ES-I3 (cell line): ENCODE measurements at regions not wholly inside any gene's neighbourhood (a gene's known extent, or its start where the extent isn't known, plus 50 kb on each side); places are given as distances from the start of the nearest gene placed in this dataset.
"Not testable (repeated sequence)": the region's sequence is repeated elsewhere in the genome, so short reads cannot be mapped to it uniquely, and the experiment has no call there.

ENCODE experiments used
- H3K36me3 ChIP-seq: 2 replicates; pipeline ENCODE4 v1.6.1; 2013; ENCODE audit warnings: mild to moderate bottlenecking, low read length, control low read depth, moderate library complexity; ENCODE audit not compliant: insufficient read depth
- H3K4me1 ChIP-seq: 2 replicates; pipeline ENCODE4 v1.6.1; 2013; ENCODE audit warnings: mild to moderate bottlenecking, control low read depth, low read length; ENCODE audit not compliant: insufficient read depth
- H3K9ac ChIP-seq: 2 replicates; pipeline ENCODE4 v1.6.1; 2013; ENCODE audit warnings: low read depth, mild to moderate bottlenecking, low read length, moderate library complexity
- H3K9me3 ChIP-seq: 2 replicates; pipeline ENCODE4 v1.6.1; 2013; ENCODE audit warnings: mild to moderate bottlenecking, low read length, moderate library complexity; ENCODE audit not compliant: control insufficient read depth, insufficient read depth

DNA sequence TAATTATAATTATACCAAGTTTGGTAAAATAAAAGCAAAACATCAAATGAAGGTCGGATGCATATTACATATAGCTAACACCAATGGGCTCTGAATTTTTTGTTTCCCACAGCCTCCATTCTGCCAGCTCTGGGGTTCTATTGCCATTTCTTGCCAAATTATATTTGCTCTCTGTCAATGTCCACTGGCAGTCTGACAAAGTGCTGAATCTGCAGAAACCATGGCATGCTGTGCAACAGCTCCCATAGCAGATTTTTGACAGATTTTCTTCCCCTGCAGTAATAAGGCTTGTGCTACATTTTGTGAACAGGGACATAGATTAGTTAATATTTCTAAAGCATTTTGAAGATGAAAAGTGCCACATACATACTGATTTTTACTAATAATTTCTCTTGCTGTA lies 1102.1 kb downstream of the DIAPH3 start:
- Histone ChIP-seq H3K4me1 (no peaks in the 10 kb centered on the region), H3K9me3 (no peaks in the 10 kb centered on the region), H3K9ac (no peak overlapping the region), H3K36me3 (no peaks in the 10 kb centered on the region)

DNA sequence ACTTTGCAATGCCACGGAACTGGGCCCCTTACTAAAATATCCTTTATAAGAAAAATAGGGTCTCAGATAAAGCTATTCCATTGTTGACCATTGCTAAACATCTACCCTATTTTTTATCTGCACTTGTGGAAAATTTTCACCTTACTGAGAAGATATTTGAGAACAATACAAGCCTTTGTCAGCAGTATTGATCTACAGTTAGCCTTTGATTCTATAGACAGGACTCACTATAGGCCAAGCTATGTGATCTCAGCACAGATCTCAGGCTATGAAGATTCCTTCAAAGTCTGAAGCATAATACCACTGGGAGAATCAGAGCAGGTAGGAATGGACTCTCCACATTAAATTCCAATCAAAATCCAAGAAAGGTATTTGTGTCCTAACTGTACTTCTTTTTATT lies 1099.7 kb downstream of the DIAPH3 start:
- Histone ChIP-seq H3K36me3 (no peaks in the 10 kb centered on the region), H3K4me1 (no peaks in the 10 kb centered on the region), H3K9me3 (no peaks in the 10 kb centered on the region), H3K9ac (no peak overlapping the region)

- peaks cover 14% of the 10 kb centered on the region for H3K9me3 ChIP-seq
- not testable (repeated sequence) for H3K4me1 ChIP-seq, H3K9ac ChIP-seq, H3K36me3 ChIP-seq
Observed at GRCh38 chr13:59076386-59076785, 1087.3 kb downstream of the DIAPH3 start.

DNA sequence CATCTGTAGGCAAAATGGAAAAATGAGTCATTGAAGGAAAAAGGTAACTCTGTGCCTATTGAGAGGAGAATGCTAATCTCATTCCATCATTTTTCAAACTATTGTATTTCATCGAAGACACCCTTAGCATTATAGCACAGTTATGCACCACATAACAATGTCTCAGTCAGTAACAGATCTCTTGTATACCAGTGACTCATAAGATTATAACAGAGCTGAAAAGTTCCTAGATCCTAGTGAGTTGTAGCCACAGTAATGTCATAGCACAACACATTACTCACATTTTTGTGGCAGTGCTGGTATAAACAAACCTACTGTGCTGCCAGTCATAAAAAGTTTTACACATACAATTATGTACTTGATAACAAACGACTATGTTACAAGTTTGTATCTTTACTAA lies 1077.6 kb downstream of the DIAPH3 start:
- Histone ChIP-seq H3K4me1 (no peaks in the 10 kb centered on the region), H3K9me3 (no peaks in the 10 kb centered on the region)

DNA sequence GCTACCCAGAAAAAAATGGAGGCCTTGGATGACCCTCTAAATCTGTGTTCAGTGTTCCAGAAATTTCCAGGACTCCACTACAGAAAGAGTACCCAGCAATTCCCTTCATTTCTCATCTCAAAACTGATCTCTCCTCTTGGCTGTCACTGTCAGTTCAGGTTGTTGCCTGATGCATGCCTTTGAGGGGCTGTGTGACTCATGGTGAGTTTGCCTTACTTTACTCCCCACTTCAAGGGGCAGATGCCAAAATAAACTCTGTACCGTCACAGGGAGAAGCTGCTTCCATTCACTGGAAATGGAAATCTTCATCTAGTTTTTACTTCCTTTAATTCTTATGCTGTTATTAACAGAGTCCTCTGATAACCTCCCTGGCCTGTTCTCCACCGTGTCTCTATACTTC lies 1075.0 kb downstream of the DIAPH3 start:
- H3K4me1 ChIP-seq = no peaks in the 10 kb centered on the region
- H3K9ac ChIP-seq = no peak overlapping the region
- no peaks in the 10 kb centered on the region for H3K9me3 ChIP-seq
- no peaks in the 10 kb centered on the region for H3K36me3 ChIP-seq

More for the DNA sequence above, 1077.6 kb downstream of the DIAPH3 start:
- no peaks in the 10 kb centered on the region for H3K36me3 ChIP-seq
- H3K9ac ChIP-seq = no peak overlapping the region

DNA sequence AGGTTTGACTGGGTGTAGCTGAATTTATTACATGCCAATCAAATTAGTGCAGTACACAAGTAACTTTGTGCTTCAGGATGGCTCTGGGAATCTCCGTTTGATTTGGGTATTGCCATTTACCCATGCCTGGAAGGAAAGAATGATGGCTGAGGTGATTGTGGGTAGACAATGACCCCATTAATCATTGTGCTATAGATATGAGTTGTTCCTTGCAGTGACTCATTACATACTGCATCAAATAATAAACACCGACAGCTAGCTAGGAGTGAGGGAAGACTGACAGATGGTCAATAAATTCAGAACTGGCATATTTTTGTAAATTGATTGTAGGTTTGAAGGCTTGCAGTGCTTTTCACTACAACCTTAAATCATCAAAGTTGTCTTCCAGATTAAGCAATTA lies 1069.5 kb downstream of the DIAPH3 start:
- Histone ChIP-seq H3K4me1 (no peaks in the 10 kb centered on the region), H3K9ac (no peak overlapping the region), H3K36me3 (no peaks in the 10 kb centered on the region), H3K9me3 (no peaks in the 10 kb centered on the region)

- Histone ChIP-seq H3K9me3 (no peaks in the 10 kb centered on the region), H3K36me3 (no peaks in the 10 kb centered on the region), H3K4me1 (no peaks in the 10 kb centered on the region), H3K9ac (no peak overlapping the region)
Observed at GRCh38 chr13:59099182-59099974, 1064.3 kb downstream of the DIAPH3 start.

DNA sequence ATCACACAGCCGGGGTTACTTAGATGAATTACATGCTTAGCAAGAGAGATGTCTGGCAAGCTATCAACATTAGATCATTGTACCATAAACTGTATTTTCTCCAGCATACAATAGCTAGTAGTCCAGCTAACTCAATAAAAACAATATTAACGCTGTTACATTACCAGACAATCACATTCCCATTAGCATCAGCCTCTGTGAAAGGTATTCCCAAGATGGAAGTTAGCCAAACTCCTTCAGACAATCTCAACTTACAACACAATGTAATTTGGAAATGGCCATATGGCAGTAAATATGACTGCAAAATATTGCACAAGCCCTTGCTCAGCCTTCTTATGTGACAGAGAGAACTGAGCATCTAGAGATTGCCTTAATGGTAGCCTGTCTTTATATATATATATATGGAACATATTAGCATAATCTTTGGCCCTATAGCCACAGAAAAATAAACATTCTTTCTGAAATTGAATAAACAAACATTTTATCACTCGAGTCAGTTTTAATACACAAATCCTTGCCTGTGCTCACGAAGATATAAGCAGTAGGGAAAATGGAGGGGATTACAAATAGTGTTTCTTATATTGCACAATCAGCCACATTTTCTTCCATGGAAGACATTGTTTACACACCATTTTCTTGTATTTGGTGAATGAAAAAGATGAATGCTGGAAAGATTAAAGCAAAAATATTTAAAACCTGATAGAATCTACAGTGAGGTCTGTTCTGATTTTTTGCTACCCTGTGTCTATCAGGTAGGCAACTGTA lies 1060.5 kb downstream of the DIAPH3 start:
- H3K9ac ChIP-seq = no peak overlapping the region
- H3K36me3 ChIP-seq = no peaks in the 10 kb centered on the region
- no peaks in the 10 kb centered on the region for H3K4me1 ChIP-seq
- no peaks in the 10 kb centered on the region for H3K9me3 ChIP-seq

DNA sequence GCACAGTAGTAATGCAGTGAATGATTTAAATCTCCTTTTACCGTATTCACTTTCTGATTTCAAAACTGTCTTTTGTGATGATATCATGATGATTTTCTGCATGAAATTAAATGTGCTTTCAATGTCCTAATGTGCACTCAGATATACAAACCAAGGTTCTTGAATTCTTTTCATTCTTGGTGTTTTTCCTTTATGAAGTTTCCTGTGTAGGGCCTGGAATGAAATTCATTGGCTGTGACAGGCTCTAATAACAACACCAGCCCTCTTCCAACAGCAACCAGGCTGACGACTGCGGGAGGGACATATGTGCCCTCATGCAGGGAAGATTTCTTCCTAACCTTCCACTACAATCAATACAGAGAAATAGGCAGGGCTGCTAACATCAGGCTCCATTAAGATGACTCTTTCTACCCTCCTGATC lies 1052.0 kb downstream of the DIAPH3 start:
- peaks cover 12% of the 10 kb centered on the region; the same call in 1 of the 2 replicates for H3K4me1 ChIP-seq
- no peaks in the 10 kb centered on the region for H3K36me3 ChIP-seq
- H3K9ac ChIP-seq = no peak overlapping the region
- H3K9me3 ChIP-seq = no peaks in the 10 kb centered on the region

DNA sequence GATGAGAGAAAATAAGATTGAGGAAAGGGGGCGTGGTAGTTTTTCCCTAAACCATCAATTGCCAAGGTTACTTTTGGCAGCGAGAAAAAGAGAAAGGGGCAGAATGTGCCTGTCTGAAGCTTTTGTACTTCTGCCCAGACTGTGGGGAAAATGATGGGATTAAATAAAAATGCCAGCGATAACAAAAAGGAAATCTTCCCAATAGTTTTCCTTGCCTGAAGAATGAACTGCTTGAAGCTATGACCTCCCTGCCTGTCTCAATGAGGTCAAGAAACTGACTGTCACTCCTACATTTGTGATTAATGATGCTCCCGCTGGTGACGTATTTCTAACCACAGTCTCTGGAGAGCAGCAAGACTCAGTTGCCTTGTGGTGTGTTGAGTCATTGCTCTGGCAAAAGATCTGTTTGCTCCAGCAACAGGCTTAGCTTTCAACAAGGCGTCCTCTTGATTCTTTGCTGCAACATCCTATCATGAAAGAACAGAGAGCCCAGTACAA lies 1051.5 kb downstream of the DIAPH3 start:
- H3K9me3 ChIP-seq = no peaks in the 10 kb centered on the region
- no peak overlapping the region for H3K9ac ChIP-seq
- peaks cover 12% of the 10 kb centered on the region; the same call in 1 of the 2 replicates for H3K4me1 ChIP-seq
- no peaks in the 10 kb centered on the region for H3K36me3 ChIP-seq

DNA sequence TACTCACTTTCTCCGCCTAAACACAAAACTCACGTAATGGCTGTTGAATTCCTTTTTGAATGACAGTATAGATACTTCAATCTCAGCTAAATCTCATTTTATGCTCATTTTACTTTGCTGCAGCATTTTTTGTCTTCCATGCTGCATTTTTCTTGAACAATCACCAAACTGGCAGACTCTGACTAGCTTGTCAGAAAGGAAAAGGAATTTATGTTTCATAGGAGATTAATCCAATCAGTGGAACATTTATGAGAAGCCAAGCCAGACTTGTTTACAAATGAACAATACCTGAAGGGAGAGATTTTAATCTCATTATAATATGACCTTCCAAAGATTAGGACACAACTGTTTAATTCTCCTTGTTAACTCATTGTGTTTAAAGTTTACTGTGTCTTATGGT lies 1044.3 kb downstream of the DIAPH3 start:
- H3K4me1 ChIP-seq = peaks cover 13% of the 10 kb centered on the region; the same call in 1 of the 2 replicates
- H3K36me3 ChIP-seq = no peaks in the 10 kb centered on the region
- no peaks in the 10 kb centered on the region for H3K9me3 ChIP-seq
- no peak overlapping the region for H3K9ac ChIP-seq

- Histone ChIP-seq H3K9me3 (no peaks in the 10 kb centered on the region), H3K9ac (no peak overlapping the region), H3K4me1 (peaks cover 13% of the 10 kb centered on the region; the same call in 1 of the 2 replicates), H3K36me3 (no peaks in the 10 kb centered on the region)
Observed at GRCh38 chr13:59120297-59120843, 1043.4 kb downstream of the DIAPH3 start.

DNA sequence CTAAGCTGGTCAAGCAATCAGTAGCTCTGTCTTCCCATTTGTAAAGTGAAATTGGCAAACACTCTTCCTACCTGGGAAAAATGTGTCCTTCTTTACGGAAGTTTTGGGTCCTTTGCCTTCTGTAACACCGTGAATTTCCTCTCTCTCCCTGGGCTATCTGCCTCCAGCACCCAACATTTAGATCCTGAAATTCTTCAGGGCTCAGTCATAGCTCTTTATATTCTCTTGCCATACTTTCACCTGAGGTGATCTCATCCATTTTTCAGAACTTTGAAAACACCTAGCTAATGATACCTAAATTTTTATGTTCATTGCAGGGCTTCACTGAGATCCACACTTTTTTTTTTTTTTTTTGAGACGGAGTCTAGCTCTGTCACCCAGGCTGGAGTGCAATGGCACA lies 1042.2 kb downstream of the DIAPH3 start:
- no peaks in the 10 kb centered on the region for H3K9me3 ChIP-seq
- no peaks in the 10 kb centered on the region for H3K36me3 ChIP-seq
- no peak overlapping the region for H3K9ac ChIP-seq
- H3K4me1 ChIP-seq = peaks cover 13% of the 10 kb centered on the region; the same call in 1 of the 2 replicates

DNA sequence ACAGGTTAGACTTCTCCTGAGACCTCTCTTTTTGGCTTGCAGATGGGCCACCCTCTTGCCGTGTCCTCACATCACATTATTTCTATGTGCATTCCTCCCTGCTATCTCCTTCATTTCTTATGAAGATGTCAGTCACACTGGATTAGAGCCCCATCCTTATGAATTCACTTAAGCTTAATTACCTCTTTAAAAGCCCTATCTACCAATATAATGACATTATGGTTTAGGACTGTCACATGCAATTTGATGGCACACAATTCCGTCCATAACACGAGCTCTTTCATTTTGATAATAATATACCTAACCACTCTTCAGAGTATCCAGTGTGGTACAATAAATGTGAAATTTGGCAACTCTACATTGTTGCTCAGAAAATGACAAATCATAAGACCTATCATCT lies 1037.3 kb downstream of the DIAPH3 start:
- no peaks in the 10 kb centered on the region for H3K9me3 ChIP-seq
- H3K36me3 ChIP-seq = no peaks in the 10 kb centered on the region
- H3K9ac ChIP-seq = no peak overlapping the region
- peaks cover under 1% of the 10 kb centered on the region; the same call in 1 of the 2 replicates for H3K4me1 ChIP-seq
